ENCODE measurements at regions not wholly inside any gene's neighbourhood (a gene's known extent, or its start where the extent isn't known, plus 50 kb on each side); places are given as distances from the start of the nearest gene placed in this dataset.

GRCh38 chr6:170158296-170159021 is 132.4 kb downstream of the DLL1 start:
- TF ChIP-seq CTCF (IDR thresholded peaks at IDR 0.05) (no peak), POLR2A (IDR thresholded peaks at IDR 0.05) (no peak)
